ENCODE measurements at regions not wholly inside any gene's neighbourhood (a gene's known extent, or its start where the extent isn't known, plus 50 kb on each side); places are given as distances from the start of the nearest gene placed in this dataset.

- TF ChIP-seq, protein P1, sequence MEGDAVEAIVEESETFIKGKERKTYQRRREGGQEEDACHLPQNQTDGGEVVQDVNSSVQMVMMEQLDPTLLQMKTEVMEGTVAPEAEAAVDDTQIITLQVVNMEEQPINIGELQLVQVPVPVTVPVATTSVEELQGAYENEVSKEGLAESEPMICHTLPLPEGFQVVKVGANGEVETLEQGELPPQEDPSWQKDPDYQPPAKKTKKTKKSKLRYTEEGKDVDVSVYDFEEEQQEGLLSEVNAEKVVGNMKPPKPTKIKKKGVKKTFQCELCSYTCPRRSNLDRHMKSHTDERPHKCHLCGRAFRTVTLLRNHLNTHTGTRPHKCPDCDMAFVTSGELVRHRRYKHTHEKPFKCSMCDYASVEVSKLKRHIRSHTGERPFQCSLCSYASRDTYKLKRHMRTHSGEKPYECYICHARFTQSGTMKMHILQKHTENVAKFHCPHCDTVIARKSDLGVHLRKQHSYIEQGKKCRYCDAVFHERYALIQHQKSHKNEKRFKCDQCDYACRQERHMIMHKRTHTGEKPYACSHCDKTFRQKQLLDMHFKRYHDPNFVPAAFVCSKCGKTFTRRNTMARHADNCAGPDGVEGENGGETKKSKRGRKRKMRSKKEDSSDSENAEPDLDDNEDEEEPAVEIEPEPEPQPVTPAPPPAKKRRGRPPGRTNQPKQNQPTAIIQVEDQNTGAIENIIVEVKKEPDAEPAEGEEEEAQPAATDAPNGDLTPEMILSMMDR (IDR thresholded peaks at IDR 0.05) = no peak
Measured at GRCh38 chrY:8393246-8393645, 944.0 kb upstream of the TSPY4 start.

GRCh38 chrY:8422906-8423305 is 914.4 kb upstream of the TSPY4 start:
- TF ChIP-seq, protein P1 (IDR thresholded peaks at IDR 0.05) = no peak

GRCh38 chrY:8426433-8426832 is 910.8 kb upstream of the TSPY4 start:
- TF ChIP-seq, protein P1 (IDR thresholded peaks at IDR 0.05) = no peak

DNA sequence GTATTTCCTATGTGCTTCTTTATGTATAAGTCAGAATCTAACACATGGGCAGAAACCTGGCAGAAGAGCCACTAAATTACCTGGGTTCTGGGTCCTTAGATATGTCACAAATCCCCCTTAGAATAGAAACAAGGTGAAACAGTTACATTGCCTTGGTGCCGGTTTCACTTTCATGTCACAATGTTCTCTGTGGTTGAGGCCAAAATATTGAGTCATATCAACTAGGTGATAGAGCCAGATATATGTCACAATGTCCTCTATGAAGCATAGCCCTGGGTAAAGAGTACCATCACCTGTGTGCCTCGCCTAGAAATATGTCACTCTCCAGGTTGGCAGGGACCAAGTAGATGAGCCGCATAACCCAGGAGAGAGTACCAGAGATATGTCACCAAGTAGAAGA is 899.8 kb upstream of the TSPY4 start:
- TF ChIP-seq, protein P1 (IDR thresholded peaks at IDR 0.05) = no peak

DNA sequence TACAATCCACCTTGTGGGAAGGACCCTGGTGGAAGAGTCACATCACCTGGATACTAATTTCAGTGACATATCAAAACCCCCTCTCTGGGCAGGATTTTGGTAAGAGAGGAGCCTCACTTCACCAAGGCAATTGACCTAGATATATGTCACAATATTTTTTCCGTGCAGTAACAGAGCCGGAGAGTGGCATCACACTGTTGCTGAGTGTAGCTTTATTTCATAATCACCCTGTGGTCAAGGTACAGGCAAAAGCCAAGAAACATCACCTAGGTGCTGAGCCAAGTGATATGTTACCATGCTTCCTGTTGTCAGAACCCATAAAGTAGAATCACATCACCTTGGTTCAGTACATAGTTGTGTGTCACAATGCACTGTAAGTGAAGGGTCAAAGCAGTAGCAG is 895.2 kb upstream of the TSPY4 start:
- TF ChIP-seq, protein P1 (IDR thresholded peaks at IDR 0.05) = no peak

DNA sequence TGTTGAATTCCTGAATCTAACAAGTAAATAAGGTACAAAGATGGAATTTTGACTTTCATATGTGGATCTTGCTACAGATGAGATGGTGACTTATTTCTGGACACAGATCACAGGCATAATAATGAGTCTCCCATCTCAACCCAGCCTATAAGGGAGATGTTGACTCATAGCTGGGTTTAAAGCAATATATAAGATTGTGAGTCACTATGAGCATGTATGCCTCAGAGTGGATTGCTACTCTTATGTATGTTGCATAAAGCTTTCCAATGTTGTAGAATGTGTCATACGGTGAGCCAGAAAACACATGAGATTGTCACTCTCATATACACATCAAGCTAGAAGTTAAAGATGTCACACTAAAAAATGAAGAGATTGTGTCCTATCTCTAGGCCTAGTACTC is 884.3 kb upstream of the TSPY4 start:
- TF ChIP-seq, protein P1 (IDR thresholded peaks at IDR 0.05) = no peak

- TF ChIP-seq, protein P1 (IDR thresholded peaks at IDR 0.05) = no peak
Measured at GRCh38 chrY:8466813-8467212, 870.5 kb upstream of the TSPY4 start.

- TF ChIP-seq, protein P1 (IDR thresholded peaks at IDR 0.05) = no peak
Measured at GRCh38 chrY:8470249-8470648, 867.0 kb upstream of the TSPY4 start.

All from LNCAP (cell line).